DMS 273 treated with DMSO at 0.1 percent for 48 hours (cell line): ENCODE measurements at regions not wholly inside any gene's neighbourhood (a gene's known extent, or its start where the extent isn't known, plus 50 kb on each side); places are given as distances from the start of the nearest gene placed in this dataset.
"Not testable (repeated sequence)": the region's sequence is repeated elsewhere in the genome, so short reads cannot be mapped to it uniquely, and the experiment has no call there.

Source experiments
- DNase-seq: peaks from one replicate; lab custom pipeline; 2025; lab: John Stamatoyannopoulos, UW

- no peak for DNase-seq
Measured at GRCh38 chr13:21228738-21229137, 52.3 kb downstream of the MRPL57 start.

- DNase-seq: no peak
Measured at GRCh38 chr13:21229241-21230024, 53.0 kb downstream of the MRPL57 start.

GRCh38 chr13:21230516-21230915 is 54.1 kb downstream of the MRPL57 start:
- DNase-seq: no peak

GRCh38 chr13:21231426-21231940 is 55.0 kb downstream of the MRPL57 start:
- DNase-seq: no peak

- DNase-seq: no peak
Measured at GRCh38 chr13:21232196-21232595, 55.7 kb downstream of the MRPL57 start.

GRCh38 chr13:21232599-21232998 is 56.1 kb downstream of the MRPL57 start:
- no peak for DNase-seq

- DNase-seq: no peak
Measured at GRCh38 chr13:21233086-21233485, 56.6 kb downstream of the MRPL57 start.

GRCh38 chr13:21234526-21234925 is 58.1 kb downstream of the MRPL57 start:
- DNase-seq: no peak

GRCh38 chr13:21235174-21235573 is 58.7 kb downstream of the MRPL57 start:
- DNase-seq: no peak

GRCh38 chr13:21237081-21237480 is 60.6 kb downstream of the MRPL57 start:
- DNase-seq: no peak

GRCh38 chr13:21238267-21238666 is 61.8 kb downstream of the MRPL57 start:
- no peak for DNase-seq

- no peak for DNase-seq
Measured at GRCh38 chr13:21240586-21240985, 64.1 kb downstream of the MRPL57 start.

GRCh38 chr13:21242236-21242635 is 65.8 kb downstream of the MRPL57 start:
- no peak for DNase-seq

- DNase-seq: no peak
Measured at GRCh38 chr13:21243045-21243897, 66.8 kb downstream of the MRPL57 start.

- not testable (repeated sequence) for DNase-seq
Measured at GRCh38 chr13:21243898-21244184, 67.4 kb downstream of the MRPL57 start.

- DNase-seq: no peak
Measured at GRCh38 chr13:21246761-21247452, 70.4 kb downstream of the MRPL57 start.

- DNase-seq: no peak
Measured at GRCh38 chr13:21256351-21256761, 79.9 kb downstream of the MRPL57 start.

GRCh38 chr13:21256891-21257290 is 80.4 kb downstream of the MRPL57 start:
- DNase-seq: no peak

GRCh38 chr13:21259571-21260455 is 83.4 kb downstream of the MRPL57 start:
- no peak for DNase-seq

GRCh38 chr13:21260561-21261290 is 84.3 kb downstream of the MRPL57 start:
- not testable (repeated sequence) for DNase-seq
